GM21515 (cell line): ENCODE measurements at regions not wholly inside any gene's neighbourhood (a gene's known extent, or its start where the extent isn't known, plus 50 kb on each side); places are given as distances from the start of the nearest gene placed in this dataset.

ENCODE experiments used
- ATAC-seq: cut with Tn5 transposase; IDR thresholded peaks from one replicate; pipeline ENCODE4 v1.9.1; 2021; ENCODE audit not compliant: unreplicated experiment

DNA sequence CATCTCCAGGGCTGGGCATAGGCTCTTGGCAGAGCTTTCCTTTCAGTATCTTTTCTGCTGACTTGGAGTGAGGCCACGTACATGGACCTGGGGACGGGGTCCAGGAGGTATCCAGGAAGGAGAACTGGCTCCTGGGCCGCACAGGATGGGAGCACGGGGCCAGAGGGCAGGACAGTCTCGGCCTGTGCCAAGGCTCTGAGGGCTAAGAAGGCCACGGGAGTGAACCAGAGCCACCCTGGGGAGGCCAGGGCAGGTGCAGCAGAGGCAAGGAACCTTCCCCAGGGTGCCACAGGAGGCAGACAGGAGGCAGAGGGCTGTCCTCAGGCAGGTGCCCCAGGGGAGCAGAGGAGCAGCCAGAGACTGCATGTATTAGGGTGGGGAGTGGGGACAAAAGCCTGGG lies 50.3 kb downstream of the PLXNA1 start:
- no peak for ATAC-seq

DNA sequence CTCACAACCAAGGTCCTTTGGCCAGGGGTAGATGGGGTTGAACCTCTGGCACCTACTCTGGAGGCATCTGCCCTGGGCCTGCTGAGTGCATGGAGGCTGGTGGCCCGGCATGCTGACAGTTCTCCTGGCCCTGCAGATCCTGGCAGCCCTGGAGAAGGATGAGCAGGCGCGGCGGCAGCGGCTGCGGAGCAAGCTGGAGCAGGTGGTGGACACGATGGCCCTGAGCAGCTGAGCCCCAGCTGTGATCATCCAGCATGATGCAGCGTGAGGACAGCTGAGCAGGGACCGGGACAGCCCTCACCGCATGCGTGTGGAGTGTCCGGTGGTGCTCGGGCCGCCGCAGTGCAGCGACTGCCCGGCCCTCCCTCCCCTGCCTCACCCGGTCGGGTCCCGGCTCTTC lies 50.9 kb downstream of the PLXNA1 start:
- ATAC-seq, result no peak

DNA sequence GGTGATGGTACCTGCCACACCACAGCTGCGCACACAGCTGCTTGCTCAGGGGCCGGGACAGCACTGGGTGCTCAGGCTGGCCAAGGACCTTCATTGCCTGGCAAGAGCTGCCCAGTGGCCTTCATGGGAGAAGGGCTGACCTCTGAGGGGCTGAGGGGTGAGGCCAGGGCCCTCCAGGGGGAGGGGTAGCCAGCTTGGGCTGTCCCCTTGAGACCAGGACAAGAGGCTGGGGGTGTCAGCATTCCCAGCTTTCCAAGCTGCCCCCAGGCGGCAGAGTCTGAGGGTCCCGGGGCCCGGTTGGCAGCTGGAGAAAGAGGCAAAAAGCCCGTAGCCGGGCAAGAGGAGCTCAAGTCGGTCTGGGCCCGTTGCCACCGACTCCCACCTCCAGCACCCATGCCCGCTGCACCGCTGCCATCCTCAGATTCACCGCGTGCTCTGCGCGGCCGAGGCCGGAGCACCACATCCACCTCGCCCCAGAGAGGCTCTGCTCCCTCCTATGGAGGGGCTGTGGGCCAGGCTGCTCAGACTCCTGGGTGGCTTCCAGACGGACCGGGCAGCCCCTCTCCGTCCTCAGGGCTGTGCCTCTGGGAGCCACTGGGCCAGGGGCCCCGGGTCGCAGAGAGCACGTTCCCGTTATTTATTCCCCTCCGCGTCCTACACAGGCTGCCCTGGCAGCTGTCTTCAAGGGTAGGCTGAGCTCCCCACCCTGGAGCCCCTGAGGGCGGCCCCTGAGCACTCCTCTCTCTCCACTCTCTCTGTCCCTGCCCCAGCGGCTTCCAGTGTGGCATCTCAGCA lies 51.5 kb downstream of the PLXNA1 start:
- ATAC-seq, result no peak

DNA sequence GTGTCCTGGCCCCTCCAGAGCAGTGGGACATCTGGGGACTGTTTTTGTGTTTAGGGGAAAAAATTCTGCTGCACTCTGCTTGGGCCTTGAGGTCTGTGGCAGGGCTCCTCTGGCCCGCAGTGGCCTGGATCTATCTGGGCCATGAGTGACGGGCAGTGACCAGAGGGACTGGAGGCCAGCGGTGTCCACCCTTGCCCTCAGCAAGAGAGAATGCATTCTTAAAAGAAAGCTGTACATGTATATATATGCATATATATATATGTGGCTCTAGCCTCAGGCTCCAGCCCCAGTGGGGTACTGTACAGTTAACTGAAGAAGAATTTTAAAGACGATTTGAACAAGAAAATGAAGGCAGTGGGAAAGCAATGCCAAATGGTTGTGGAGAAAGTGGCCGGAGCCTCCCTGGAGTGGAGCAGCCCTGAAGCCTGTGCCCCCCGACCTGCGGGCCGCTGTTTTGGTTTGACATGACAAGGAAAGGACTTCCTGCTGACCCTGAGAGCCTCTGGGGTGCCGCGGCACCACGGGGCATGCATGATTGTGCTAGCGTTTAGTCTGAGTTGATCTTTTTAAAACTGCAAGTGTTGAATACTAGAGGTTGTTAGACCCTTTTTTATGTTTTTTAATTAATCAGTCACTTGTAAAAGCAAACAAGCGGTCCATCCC lies 52.2 kb downstream of the PLXNA1 start:
- ATAC-seq, result no peak

DNA sequence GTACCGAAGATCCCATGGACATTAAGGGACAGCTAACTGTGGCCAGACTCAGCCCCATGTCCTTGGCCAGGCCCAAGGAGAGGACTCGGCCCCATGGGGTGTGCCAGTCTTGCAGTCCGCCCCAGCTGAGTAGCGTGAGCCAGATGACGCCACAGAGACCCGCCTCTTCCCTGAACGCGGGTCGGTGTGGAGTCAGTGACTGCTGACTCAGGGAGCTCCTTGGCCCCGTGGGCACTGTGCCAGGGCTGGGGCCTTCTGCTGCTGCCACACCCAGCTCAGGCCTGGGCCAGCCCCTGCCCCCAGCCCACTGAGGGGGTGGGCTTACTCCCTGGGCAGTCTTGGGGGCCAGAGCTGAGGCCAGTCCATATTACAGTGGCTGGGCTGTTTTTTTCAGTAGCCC lies 52.8 kb downstream of the PLXNA1 start:
- ATAC-seq, result no peak

DNA sequence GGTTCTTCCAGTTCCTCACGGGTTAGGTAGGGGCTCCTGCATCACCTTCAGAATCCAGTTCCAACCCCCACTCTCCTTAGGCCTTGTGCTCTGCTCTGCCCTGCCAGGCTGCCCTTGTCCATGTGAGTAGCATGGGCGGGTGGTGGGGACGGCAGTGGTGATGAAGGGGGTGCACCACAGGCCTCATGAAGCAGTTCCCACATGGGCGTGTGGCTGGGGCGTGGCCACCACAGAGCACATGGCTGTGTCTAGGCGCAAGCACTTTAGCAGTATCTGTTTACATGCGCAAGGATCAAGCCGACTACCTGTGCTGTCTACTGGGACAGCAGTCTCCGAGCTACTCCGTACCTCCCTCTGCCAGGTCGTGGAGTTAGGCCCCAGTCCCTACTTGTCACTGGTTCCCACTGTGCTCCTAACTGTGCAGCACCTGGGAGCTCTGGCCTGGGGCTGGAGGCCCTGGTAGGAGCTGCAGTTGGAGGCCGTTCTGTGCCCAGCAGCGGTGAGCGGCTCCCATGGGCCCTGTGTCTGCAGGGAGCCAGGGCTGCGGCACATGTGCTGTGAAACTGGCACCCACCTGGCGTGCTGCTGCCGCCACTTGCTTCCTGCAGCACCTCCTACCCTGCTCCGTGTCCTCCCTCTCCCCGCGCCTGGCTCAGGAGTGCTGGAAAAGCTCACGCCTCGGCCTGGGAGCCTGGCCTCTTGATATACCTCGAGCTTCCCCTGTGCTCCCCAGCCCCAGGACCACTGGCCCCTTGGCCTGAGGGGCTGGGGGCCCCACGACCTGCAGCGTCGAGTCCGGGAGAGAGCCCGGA lies 53.5 kb downstream of the PLXNA1 start:
- no peak for ATAC-seq

DNA sequence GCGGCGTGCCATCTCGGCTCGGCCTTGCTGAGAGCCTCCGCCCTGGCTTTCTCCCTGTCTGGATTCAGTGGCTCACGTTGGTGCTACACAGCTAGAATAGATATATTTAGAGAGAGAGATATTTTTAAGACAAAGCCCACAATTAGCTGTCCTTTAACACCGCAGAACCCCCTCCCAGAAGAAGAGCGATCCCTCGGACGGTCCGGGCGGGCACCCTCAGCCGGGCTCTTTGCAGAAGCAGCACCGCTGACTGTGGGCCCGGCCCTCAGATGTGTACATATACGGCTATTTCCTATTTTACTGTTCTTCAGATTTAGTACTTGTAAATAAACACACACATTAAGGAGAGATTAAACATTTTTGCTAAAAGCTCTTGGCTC lies 54.1 kb downstream of the PLXNA1 start:
- ATAC-seq, result no peak

DNA sequence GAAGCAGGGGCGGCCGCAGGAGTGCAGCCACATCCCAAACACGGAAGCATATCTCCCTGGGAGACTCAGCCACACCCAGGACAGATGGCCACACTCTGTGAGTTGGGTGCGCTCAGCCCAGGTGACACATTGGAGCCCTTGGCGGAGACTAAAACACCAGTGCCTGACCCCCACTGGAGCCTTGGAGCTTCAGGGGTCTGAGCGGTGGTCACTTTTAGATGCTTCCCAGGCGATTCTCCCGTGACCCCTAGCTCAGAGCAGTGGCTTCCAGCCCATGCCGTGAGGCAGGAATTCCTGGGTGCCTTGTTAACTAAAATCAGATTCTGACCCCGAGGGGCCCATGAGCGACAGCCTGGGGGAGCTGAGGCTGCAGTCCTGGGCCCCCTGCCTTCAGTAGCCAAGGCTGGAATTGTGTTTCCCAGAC lies 54.5 kb downstream of the PLXNA1 start:
- no peak for ATAC-seq

DNA sequence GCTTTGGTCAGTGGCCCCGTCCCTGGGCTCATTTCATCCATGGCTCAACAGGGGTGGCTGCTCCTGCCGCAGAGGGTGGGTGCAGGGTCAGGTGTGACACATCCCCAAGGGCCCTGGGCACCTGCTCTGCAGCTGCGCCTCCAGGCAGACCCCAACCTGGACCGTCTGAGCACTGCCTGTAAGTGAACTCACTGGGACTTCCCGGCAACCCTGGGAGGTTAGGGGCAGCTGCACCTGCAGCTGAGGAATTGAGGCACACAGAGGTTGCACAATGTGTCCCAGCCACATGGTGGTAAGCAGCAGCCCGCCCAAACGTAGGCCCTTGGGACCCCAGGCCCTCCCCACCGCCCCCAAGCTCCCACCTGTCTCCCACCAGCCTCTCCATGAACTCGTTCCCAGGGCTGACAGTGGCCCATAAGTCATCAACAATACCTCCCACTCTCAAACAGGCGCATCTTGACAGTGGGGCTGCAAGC lies 55.1 kb downstream of the PLXNA1 start:
- no peak for ATAC-seq

DNA sequence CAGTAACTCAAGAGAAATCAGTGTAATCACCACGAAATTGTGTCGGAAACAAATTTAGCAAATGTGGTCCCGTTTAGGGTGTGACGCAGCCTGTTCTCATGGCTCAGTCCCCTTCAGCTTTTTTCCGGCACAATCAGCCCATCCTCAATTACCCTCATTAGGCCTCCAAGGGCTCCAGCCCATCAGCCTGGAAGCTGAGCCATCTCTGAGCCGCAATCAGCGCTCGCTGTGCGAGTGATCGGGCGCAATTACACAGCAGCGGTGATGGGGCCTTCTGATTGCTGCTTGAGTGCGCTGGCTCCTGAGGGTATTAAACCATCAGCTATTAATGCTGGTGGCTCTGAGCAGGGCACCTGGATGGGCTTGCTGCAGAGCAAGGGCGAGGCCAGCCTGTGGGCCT lies 55.6 kb downstream of the PLXNA1 start:
- ATAC-seq, result no peak

DNA sequence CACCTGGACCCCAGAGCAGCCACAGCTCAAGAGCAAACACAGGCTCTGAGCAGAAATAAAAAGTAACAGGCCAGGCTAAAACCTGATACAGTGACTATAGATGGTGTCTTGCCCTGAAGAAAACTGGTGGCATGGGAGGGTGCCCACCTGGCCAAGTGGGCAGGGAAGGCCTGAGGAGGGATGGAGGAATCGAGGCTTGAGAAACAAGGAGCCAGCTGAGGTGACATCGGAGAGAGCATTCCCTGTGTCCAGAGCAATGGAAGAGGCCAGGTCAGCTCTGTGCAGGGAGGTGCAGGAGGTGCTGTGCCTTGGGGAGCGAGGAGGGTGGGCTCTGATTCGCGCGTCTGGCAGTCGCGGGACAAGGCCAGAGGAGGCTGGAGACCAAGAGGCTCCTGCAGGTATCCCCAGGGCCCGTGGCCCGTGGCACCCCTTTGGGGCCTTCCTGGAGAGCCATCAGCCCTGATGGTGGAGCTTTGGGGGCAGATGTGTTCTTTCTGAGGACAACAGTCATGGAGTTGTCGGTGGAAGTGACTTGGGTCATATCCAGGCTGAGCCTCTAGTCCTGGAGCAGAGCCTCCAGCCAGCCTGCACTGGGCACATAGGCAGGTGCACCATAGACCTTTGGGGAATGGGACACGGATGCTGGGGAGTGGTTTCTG lies 56.1 kb downstream of the PLXNA1 start:
- ATAC-seq, result no peak

DNA sequence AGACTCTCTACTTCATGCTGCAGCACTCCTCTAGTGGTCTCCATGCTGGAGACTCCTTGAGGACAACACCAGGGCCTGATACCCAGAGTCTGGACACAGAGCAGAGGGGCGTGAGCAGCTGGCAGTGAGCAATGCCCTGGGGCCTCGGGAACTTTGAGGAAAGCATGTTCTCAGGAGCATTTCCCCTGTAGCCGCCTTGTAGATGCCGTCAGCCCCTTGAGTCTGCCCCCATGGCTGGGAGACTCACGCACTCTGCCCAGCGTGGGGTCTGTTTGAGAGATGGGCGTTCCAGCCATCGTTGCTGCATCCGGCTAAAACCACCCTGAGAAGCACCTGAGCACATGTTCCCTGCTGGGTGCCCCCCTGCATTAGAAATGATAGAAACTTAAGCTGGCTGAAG lies 56.8 kb downstream of the PLXNA1 start:
- no peak for ATAC-seq

DNA sequence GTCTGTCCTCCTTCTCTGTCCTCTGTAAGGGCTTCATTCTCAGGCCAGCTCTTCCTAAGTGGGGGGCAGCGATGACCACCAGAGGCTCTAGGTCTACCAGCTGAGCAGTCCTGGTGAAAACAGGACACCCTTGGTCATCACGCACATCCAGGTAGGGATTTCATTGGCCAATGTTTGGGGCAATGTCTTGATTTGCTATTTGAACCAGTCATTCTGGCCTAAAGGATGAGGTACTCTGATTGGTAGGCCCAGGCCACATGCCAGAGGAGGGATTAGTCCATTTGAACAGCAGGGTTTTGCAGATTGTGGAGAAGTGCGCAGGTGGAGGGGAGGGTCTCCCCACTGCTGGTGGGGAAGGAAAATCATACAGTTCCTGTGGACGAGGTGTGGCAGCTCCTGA lies 57.3 kb downstream of the PLXNA1 start:
- ATAC-seq, result no peak

DNA sequence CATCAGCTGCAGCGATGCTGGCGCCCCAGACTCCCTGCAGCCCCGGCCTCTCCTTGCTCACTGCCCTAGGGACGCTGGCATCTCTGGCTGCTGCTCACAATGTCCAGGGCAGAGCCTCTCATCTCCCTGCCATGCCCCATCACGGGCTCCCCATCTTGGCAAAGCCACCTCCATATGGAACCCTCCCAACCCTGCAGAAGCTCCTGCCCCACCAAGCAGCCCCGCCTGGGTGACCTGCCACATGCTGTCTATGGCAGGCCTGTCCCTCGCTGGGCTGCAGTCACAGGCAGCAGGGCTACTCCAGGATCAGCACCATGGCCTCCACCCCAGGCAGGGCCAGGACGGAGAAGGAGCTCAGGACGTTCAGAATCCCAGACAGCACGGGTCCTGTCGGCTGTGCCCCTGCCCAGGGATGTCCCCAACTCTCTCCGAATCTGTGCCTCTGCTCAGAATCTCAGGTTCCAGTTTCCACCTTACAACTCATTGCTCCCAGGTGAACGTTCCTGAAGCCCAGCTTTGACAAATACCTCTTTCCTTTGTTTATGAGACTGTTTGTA lies 58.4 kb downstream of the PLXNA1 start:
- ATAC-seq, result no peak

DNA sequence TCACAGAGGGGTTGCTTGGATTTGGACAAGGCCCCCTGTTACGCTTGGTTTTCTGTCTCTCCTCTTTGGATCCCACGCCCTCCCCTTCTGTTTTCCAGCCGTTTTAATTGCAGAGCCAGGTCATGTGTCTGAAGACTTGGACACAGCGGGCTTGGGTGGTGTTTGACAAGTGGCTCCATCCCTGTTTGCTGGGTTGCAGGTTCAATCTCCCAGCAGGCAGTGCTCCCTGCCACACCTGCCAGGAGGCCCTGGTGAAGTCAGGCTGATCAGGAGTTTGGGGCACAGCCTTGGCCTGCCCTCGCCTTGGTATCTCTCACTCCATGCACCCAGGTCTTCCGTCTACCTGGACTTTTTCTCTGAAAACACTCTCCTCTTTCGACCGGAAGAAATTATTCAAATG lies 59.0 kb downstream of the PLXNA1 start:
- ATAC-seq, result no peak

DNA sequence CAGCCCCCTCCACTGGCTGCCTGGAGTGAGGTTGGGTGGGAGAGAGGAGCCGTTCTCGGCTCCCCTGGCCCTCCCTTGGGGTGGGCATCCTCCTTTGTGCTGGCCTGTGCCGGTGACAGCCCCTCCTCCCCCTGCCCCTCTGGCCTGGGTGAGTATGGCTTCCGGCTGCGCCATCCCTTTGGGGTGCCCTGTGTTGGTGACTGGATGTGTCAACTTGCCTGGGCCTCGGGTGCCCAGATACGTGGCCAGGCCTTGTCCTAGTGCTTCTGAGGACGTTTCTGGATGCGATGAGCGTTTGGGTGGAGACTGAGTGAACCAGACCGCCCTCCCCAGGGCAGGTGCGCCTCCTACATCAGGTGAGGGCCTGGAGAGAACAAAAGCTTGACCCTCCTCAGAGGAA lies 59.7 kb downstream of the PLXNA1 start:
- no peak for ATAC-seq

DNA sequence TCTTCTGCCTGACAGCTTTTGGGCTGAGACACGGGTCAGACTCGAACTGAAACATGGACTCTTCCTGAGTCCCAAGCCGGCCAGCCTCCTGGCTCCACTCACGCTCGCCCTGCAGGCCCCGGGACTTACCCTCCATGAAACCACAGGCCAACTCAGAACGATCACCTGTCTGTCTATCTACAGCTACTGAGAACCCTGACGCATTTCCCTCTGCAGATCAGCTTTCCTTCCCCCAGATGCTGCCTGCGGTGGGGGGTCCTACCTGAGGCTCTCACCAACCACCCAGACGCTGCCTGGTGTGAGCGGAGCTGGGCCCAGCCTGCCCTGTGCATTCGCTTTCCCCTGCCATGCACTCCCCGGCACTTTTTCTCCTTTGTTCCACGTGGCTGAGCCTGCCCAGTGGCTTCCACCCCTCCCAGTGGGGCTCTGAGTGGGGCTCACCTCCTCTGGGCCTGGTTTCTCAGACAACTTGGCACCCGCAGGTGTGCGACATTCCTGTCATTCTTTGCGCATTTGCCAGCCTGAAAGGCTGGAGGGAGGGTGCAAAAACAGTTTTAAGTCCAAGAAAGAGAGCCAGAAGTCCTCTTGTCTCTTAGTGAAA lies 60.2 kb downstream of the PLXNA1 start:
- no peak for ATAC-seq

DNA sequence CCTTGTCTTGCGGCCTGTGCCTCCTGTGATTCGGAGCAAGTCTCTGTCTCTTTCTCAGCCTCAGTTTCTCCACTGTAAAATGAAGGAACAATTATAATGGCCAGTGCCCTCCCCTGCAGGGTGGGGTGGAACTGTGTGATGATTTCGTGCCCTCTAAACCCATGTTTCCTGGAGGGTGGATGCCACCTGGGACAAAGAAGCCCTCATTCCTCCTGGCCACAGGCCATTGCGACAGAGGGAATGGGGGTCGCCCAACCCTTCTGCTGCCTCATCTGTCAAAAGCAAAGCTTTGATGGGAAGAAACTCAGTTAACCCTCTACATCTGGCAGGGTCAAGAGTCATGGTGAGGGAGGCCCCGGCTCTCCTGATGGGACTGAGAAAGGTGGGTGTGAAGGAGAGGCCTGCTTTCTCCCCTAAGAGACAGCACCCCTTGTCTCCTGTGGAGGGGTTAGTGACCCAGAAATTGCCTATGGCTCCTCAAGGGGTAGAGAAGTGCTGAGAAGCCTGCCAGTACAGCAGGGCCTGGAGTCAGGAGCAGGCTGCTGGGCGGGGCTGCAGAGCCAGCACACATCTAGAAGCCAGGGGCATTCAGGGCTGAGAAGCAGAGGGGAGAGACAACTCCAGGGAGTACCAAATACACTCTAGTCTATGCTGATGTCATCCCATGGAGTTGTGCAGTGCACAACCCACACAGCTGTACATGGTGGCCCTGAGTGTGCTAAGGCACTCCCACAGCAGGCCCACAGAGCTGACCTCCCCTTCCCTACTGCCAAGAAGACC lies 61.0 kb downstream of the PLXNA1 start:
- no peak for ATAC-seq

DNA sequence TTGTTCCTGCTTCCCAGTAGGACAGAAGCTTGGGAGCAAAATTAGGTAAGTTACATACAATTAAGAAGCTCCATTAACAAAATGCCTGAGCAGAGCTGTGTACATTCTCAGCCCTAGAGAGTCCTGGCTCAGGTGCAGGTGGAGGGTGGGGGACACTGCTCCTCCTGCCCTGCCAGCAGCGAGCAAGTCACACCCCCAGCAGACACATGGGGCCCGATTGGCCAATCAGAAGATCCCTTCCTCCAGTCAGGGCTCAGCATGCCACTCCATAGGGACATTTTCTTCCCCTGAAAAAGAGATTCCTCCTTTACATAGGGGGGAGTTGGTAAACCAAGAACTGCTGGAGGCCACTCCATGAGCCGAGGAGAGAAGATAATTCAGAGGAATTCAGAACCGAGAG lies 62.1 kb downstream of the PLXNA1 start:
- no peak for ATAC-seq
